Lower leg skin (tissue), 3 donors: ENCODE measurements at regions not wholly inside any gene's neighbourhood (a gene's known extent, or its start where the extent isn't known, plus 50 kb on each side); places are given as distances from the start of the nearest gene placed in this dataset.
A peak's percentile ranks its signal among the peaks of the same experiment; 100 is the strongest.

Source experiments
- CTCF ChIP-seq, 3 donors: fragments of 450-650 bp; IDR thresholded peaks; one replicate each; pipeline ENCODE4 v1.5.1; 2016; ENCODE audit warnings: antibody characterized with exemption in 3 of 3, mild to moderate bottlenecking in 3 of 3, moderate library complexity in 2 of 3
- POLR2A ChIP-seq, 2 donors: fragments of 450-650 bp; IDR thresholded peaks; one replicate each; pipeline ENCODE4 v1.6.1; 2016 to 2017; ENCODE audit warnings: antibody characterized with exemption in 2 of 2, mild to moderate bottlenecking in 1 of 2, moderate library complexity in 1 of 2

GRCh38 chr6:165049362-165049761 lies 260.0 kb downstream of the C6orf118 start:
- TF ChIP-seq CTCF (IDR thresholded peaks at IDR 0.05) (peak in 1 of 3 donors; percentile 20), POLR2A (IDR thresholded peaks at IDR 0.05) (no peak)
